CD4-positive, alpha-beta T cell treated with Interleukin-1 beta for 1 hour (primary cell): ENCODE measurements at regions not wholly inside any gene's neighbourhood (a gene's known extent, or its start where the extent isn't known, plus 50 kb on each side); places are given as distances from the start of the nearest gene placed in this dataset.

Source experiments
- DNase-seq, 2 donors: peaks; one replicate each; pipeline ENCODE4 v3.0.0-alpha.2; 2020 to 2022

GRCh38 chr21:20720623-20721022 lies 277.6 kb upstream of the NCAM2 start:
- DNase-seq: no peak

- no peak for DNase-seq
These were observed 277.1 kb upstream of the NCAM2 start for GRCh38 chr21:20721151-20721550.

GRCh38 chr21:20728691-20729090 lies 269.5 kb upstream of the NCAM2 start:
- no peak for DNase-seq

- no peak for DNase-seq
These were observed 268.8 kb upstream of the NCAM2 start for GRCh38 chr21:20729376-20729775.

GRCh38 chr21:20730441-20730840 lies 267.8 kb upstream of the NCAM2 start:
- DNase-seq: no peak

- DNase-seq: no peak
These were observed 263.0 kb upstream of the NCAM2 start for GRCh38 chr21:20735257-20735656.

GRCh38 chr21:20737227-20737913 lies 260.8 kb upstream of the NCAM2 start:
- no peak for DNase-seq

GRCh38 chr21:20739421-20739820 lies 258.8 kb upstream of the NCAM2 start:
- no peak for DNase-seq

GRCh38 chr21:20741445-20741844 lies 256.8 kb upstream of the NCAM2 start:
- DNase-seq: no peak

GRCh38 chr21:20760221-20760620 lies 238.0 kb upstream of the NCAM2 start:
- DNase-seq: no peak

GRCh38 chr21:20774737-20775136 lies 223.5 kb upstream of the NCAM2 start:
- no peak for DNase-seq

GRCh38 chr21:20779321-20779720 lies 218.9 kb upstream of the NCAM2 start:
- no peak for DNase-seq

- DNase-seq: no peak
These were observed 214.6 kb upstream of the NCAM2 start for GRCh38 chr21:20783611-20784010.

- no peak for DNase-seq
These were observed 208.3 kb upstream of the NCAM2 start for GRCh38 chr21:20789729-20790500.

- no peak for DNase-seq
These were observed 198.1 kb upstream of the NCAM2 start for GRCh38 chr21:20800106-20800505.

- DNase-seq: no peak
These were observed 196.0 kb upstream of the NCAM2 start for GRCh38 chr21:20802201-20802600.

- DNase-seq: no peak
These were observed 195.5 kb upstream of the NCAM2 start for GRCh38 chr21:20802631-20803260.

GRCh38 chr21:20811702-20812101 lies 186.5 kb upstream of the NCAM2 start:
- no peak for DNase-seq

GRCh38 chr21:20814090-20814489 lies 184.1 kb upstream of the NCAM2 start:
- no peak for DNase-seq

GRCh38 chr21:20822666-20823065 lies 175.5 kb upstream of the NCAM2 start:
- no peak for DNase-seq

GRCh38 chr21:20852866-20853265 lies 145.3 kb upstream of the NCAM2 start:
- no peak for DNase-seq

GRCh38 chr21:20856926-20857325 lies 141.3 kb upstream of the NCAM2 start:
- DNase-seq: no peak

GRCh38 chr21:20874202-20874601 lies 124.0 kb upstream of the NCAM2 start:
- no peak for DNase-seq

GRCh38 chr21:20875742-20876141 lies 122.5 kb upstream of the NCAM2 start:
- DNase-seq: no peak
